ENCODE measurements at regions not wholly inside any gene's neighbourhood (a gene's known extent, or its start where the extent isn't known, plus 50 kb on each side); places are given as distances from the start of the nearest gene placed in this dataset.

DNA sequence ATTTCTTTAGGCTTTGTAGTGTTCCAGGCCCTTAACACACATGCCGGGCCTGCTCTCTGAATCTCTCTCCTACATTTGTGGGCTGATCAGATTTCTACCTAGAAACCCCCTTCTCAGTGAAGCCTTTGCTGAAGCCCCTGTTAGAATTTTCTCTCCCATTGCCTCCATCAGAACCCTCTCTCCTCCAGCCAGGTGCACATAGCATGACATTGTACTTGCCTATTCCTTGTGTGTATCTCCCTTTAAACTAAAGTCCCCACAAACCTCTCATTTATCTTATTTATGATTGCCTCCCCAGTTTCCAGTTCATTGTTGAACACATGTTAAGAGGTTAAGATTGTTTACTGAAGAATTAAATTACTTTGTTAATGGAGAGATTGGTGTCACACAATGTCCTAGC is 325.5 kb upstream of the CITED2 start:
- H3K36me3 ChIP-seq (ENCODE audit: insufficient read depth, low read length) = no peaks in the 10 kb centered on the region
- H4K20me1 ChIP-seq (ENCODE audit: insufficient read depth) = no peaks in the 10 kb centered on the region
- no peak overlapping the region for H3K27ac ChIP-seq (ENCODE audit: low read length)
- TF ChIP-seq TAF1 (IDR thresholded peaks at IDR 0.05; ENCODE audit: low read depth) (no peak), POLR2AphosphoS5 (IDR thresholded peaks at IDR 0.05) (no peak), RAD21 (conservative IDR thresholded peaks at IDR 0.05) (no peak), EZH2 (IDR thresholded peaks at IDR 0.05; ENCODE audit: borderline replicate concordance, insufficient read depth, low read length, poor library complexity, severe bottlenecking) (no peak), SMC3 (conservative IDR thresholded peaks at IDR 0.05; ENCODE audit: poor library complexity) (no peak), MXI1 (conservative IDR thresholded peaks at IDR 0.05; ENCODE audit: poor library complexity, severe bottlenecking) (no peak), EP300 (conservative IDR thresholded peaks at IDR 0.05; ENCODE audit: poor library complexity, severe bottlenecking) (no peak)
- H3K4me3 ChIP-seq (ENCODE audit: low read length) = no peak overlapping the region
- H3K9ac ChIP-seq (ENCODE audit: low read length) = no peak overlapping the region
- no peaks in the 10 kb centered on the region for H3K9me3 ChIP-seq (ENCODE audit: low read length)
- H3K9me2 ChIP-seq (ENCODE audit: insufficient read depth, low read length) = no peaks in the 10 kb centered on the region
- no peak overlapping the region for H2AFZ ChIP-seq (ENCODE audit: low read depth, low read length)
- no peaks in the 10 kb centered on the region for H3K79me2 ChIP-seq (replicated peaks; ENCODE audit: insufficient read depth, low read length)
- H3K4me2 ChIP-seq (ENCODE audit: low read length) = no peak overlapping the region
- H3F3A ChIP-seq (ENCODE audit: insufficient read depth, low read length, poor library complexity, severe bottlenecking) = no peaks in the 10 kb centered on the region
- no peaks in the 10 kb centered on the region for H3K27me3 ChIP-seq (ENCODE audit: insufficient read depth, low read depth, low read length)

DNA sequence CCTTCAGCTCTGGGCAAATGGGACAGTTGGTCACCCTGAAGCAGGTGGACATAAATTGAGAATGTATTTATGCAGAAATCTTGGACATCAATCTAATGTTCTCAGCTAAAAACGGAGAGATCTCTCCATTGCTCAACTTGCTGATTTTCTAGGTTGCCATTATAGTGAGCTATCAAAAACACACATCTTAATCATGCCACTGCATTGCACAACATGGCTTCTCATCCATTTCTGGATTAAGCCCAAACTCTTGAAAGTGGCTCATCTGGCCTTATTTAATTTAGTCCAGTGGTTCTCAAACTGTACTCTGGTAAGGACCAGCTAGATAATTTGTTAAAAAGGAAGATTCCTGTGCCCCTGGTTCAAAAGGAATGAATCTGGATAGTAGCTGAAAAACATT is 324.9 kb upstream of the CITED2 start:
- H3K27me3 ChIP-seq (ENCODE audit: insufficient read depth, low read depth, low read length) = no peaks in the 10 kb centered on the region
- H3K9me2 ChIP-seq (ENCODE audit: insufficient read depth, low read length) = no peaks in the 10 kb centered on the region
- TF ChIP-seq, protein P1, sequence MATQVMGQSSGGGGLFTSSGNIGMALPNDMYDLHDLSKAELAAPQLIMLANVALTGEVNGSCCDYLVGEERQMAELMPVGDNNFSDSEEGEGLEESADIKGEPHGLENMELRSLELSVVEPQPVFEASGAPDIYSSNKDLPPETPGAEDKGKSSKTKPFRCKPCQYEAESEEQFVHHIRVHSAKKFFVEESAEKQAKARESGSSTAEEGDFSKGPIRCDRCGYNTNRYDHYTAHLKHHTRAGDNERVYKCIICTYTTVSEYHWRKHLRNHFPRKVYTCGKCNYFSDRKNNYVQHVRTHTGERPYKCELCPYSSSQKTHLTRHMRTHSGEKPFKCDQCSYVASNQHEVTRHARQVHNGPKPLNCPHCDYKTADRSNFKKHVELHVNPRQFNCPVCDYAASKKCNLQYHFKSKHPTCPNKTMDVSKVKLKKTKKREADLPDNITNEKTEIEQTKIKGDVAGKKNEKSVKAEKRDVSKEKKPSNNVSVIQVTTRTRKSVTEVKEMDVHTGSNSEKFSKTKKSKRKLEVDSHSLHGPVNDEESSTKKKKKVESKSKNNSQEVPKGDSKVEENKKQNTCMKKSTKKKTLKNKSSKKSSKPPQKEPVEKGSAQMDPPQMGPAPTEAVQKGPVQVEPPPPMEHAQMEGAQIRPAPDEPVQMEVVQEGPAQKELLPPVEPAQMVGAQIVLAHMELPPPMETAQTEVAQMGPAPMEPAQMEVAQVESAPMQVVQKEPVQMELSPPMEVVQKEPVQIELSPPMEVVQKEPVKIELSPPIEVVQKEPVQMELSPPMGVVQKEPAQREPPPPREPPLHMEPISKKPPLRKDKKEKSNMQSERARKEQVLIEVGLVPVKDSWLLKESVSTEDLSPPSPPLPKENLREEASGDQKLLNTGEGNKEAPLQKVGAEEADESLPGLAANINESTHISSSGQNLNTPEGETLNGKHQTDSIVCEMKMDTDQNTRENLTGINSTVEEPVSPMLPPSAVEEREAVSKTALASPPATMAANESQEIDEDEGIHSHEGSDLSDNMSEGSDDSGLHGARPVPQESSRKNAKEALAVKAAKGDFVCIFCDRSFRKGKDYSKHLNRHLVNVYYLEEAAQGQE (IDR thresholded peaks at IDR 0.05; ENCODE audit: borderline replicate concordance) = no peak
- TF ChIP-seq TAF1 (IDR thresholded peaks at IDR 0.05; ENCODE audit: low read depth) (no peak), MXI1 (conservative IDR thresholded peaks at IDR 0.05; ENCODE audit: poor library complexity, severe bottlenecking) (no peak), SMC3 (conservative IDR thresholded peaks at IDR 0.05; ENCODE audit: poor library complexity) (no peak), POLR2AphosphoS5 (IDR thresholded peaks at IDR 0.05) (no peak), EZH2 (IDR thresholded peaks at IDR 0.05; ENCODE audit: borderline replicate concordance, insufficient read depth, low read length, poor library complexity, severe bottlenecking) (no peak), RAD21 (conservative IDR thresholded peaks at IDR 0.05) (no peak), EP300 (conservative IDR thresholded peaks at IDR 0.05; ENCODE audit: poor library complexity, severe bottlenecking) (no peak)
- TF ChIP-seq, protein P2, sequence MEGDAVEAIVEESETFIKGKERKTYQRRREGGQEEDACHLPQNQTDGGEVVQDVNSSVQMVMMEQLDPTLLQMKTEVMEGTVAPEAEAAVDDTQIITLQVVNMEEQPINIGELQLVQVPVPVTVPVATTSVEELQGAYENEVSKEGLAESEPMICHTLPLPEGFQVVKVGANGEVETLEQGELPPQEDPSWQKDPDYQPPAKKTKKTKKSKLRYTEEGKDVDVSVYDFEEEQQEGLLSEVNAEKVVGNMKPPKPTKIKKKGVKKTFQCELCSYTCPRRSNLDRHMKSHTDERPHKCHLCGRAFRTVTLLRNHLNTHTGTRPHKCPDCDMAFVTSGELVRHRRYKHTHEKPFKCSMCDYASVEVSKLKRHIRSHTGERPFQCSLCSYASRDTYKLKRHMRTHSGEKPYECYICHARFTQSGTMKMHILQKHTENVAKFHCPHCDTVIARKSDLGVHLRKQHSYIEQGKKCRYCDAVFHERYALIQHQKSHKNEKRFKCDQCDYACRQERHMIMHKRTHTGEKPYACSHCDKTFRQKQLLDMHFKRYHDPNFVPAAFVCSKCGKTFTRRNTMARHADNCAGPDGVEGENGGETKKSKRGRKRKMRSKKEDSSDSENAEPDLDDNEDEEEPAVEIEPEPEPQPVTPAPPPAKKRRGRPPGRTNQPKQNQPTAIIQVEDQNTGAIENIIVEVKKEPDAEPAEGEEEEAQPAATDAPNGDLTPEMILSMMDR (IDR thresholded peaks at IDR 0.05; ENCODE audit: poor library complexity, severe bottlenecking) = no peak
- no peak overlapping the region for H3K4me2 ChIP-seq (ENCODE audit: low read length)
- H3K9ac ChIP-seq (ENCODE audit: low read length) = no peak overlapping the region
- H3K27ac ChIP-seq (ENCODE audit: low read length) = no peak overlapping the region
- no peak overlapping the region for H2AFZ ChIP-seq (ENCODE audit: low read depth, low read length)
- H3K9me3 ChIP-seq (ENCODE audit: low read length) = no peaks in the 10 kb centered on the region
- H4K20me1 ChIP-seq (ENCODE audit: insufficient read depth) = no peaks in the 10 kb centered on the region
- H3K4me3 ChIP-seq (ENCODE audit: low read length) = no peak overlapping the region
- H3K79me2 ChIP-seq (replicated peaks; ENCODE audit: insufficient read depth, low read length) = no peaks in the 10 kb centered on the region
- no peaks in the 10 kb centered on the region for H3F3A ChIP-seq (ENCODE audit: insufficient read depth, low read length, poor library complexity, severe bottlenecking)
- H3K36me3 ChIP-seq (ENCODE audit: insufficient read depth, low read length) = no peaks in the 10 kb centered on the region

All from neural cell (in vitro differentiated cells).